GM10248 (cell line): ENCODE measurements at regions not wholly inside any gene's neighbourhood (a gene's known extent, or its start where the extent isn't known, plus 50 kb on each side); places are given as distances from the start of the nearest gene placed in this dataset.

Experiments used
- CTCF ChIA-PET: fragments of 300-600 bp; sonication (Branson Sonifier 250); formaldehyde crosslinking; extraction: SDS; loops from one replicate; lab custom pipeline; 2021; ENCODE audit warnings: antibody characterized with exemption; lab: Yijun Ruan, JAX
- POLR2A ChIA-PET: fragments of 350-650 bp; sonication (Branson Sonifier 250); formaldehyde crosslinking; extraction: SDS; loops from one replicate; lab custom pipeline; 2020; ENCODE audit warnings: antibody characterized with exemption; lab: Yijun Ruan, JAX
- DNase-seq: peaks from one replicate; pipeline ENCODE4 v3.0.0; 2012; ENCODE audit errors: extremely low spot score
- TF ChIP-seq, protein P1 (sequence below): IDR thresholded peaks from 2 replicates; pipeline ENCODE4 v1.5.1; 2012; ENCODE audit warnings: mild to moderate bottlenecking, low read depth; ENCODE audit errors: extremely low read depth, missing control alignments, control extremely low read depth

DNA sequence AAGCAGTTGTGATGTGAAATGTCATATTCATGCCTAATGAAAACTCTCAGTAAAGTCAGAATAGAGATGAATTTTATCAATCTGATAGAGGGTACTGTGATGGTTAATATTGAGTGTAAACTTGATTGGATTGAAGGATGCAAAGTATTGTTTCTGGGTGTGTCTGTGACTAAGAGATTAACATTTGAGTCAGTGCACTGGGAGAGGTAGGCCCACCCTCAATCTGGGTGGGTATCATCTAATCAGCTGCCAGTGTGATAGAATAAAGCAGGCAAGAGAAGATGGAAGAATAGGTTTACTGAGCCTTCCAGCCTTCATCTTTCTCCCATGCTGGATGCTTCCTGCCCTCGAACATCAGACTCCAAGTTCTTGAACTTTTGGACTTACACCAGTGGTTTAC, 124.3 kb downstream of the CENPW start:
- ChIA-PET CTCF (no interaction called here), POLR2A (no interaction called here)
- TF ChIP-seq, protein P1, sequence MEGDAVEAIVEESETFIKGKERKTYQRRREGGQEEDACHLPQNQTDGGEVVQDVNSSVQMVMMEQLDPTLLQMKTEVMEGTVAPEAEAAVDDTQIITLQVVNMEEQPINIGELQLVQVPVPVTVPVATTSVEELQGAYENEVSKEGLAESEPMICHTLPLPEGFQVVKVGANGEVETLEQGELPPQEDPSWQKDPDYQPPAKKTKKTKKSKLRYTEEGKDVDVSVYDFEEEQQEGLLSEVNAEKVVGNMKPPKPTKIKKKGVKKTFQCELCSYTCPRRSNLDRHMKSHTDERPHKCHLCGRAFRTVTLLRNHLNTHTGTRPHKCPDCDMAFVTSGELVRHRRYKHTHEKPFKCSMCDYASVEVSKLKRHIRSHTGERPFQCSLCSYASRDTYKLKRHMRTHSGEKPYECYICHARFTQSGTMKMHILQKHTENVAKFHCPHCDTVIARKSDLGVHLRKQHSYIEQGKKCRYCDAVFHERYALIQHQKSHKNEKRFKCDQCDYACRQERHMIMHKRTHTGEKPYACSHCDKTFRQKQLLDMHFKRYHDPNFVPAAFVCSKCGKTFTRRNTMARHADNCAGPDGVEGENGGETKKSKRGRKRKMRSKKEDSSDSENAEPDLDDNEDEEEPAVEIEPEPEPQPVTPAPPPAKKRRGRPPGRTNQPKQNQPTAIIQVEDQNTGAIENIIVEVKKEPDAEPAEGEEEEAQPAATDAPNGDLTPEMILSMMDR, result no peak
- no peak for DNase-seq

DNA sequence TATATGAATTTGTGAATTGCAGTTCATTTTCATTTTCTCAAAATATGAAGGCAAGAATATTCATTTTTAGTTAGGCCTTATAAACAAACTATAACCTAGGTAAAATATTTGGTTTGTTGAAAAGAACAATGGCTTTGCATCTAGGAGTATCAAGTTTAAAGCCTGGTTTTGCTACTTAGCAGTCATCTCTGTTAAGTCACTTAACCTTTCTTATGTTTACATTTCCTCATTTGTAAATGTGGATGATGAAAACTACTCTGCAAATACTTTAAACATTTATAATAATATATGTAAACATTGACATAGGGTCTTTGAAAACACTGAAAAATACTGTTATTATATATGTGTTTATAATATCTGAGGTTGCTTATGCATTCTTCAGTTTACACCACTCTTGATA, 135.5 kb downstream of the CENPW start:
- TF ChIP-seq, protein P1, result no peak
- CTCF ChIA-PET, result interaction anchor here (1.2 kb wide), 1 partner anchor 14 kb away, joined by 3 read pairs; no protein-coding TSS in a partner anchor
- no peak for DNase-seq
- POLR2A ChIA-PET, result no interaction called here

DNA sequence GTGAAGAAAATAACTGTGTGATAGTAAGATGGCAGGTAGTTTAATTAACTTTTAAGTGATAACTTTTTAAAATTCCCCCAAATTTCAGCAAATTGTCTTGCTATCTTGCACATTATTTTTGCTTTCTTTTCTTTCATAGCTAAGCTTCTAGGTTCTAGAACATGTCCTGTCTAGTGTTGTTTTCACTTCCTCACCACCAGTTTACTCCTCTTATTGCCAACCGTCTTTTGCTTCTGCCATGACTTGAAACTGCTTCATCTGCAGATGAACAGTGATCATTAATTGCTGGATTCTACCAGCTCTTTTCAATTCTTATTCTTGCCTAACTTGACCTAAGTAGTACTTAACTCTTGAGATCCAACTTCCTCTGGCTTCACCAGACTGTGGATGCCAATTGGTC, 137.8 kb downstream of the CENPW start:
- TF ChIP-seq, protein P1, result no peak
- POLR2A ChIA-PET, result no interaction called here
- CTCF ChIA-PET, result interaction anchor here (1.1 kb wide), 1 partner anchor 24 kb away, joined by 3 read pairs; no protein-coding TSS in a partner anchor
- no peak for DNase-seq

DNA sequence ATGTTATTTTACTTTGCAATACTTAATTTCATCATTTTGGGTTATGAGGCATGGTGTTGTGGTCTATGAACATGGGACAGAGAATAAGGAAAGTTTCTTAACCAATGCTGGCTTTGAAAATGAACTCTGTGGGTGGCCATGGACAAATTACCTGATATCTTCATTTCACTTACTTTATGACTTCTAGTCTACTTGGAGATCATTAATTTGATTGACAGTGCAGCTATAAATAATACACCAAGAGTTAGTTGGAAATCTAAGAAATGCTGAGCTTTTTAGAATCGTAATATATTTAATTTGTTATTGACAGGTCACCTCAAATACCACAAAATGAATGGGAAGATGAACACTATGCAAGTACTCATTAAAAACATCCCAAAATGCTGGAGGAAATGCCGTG, 140.4 kb downstream of the CENPW start:
- TF ChIP-seq, protein P1, result no peak
- ChIA-PET CTCF (interaction anchor here (0.8 kb wide), 1 partner anchor 29 kb away, joined by 3 read pairs; no protein-coding TSS in a partner anchor), POLR2A (no interaction called here)
- no peak for DNase-seq

DNA sequence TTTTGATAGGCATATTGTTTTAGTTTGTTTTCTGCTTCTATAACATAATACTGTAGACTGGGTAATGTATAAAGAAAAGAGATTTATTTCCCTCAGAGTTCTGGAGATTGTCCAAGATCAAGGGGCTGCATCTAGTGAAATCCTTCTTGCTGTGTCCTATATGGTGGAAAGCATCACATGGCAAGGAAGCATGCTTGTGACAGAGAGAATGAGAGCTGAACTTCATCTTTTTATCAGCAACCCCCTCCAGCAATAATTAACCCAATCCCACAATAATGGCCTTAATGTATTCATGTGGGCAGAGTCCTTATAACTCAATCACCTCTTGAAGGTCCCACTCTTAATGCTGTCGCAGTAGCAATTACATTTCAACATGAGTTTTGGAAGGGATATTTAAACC, 141.4 kb downstream of the CENPW start:
- ChIA-PET POLR2A (no interaction called here), CTCF (interaction anchor here (0.8 kb wide), 1 partner anchor 28 kb away, joined by 3 read pairs; no protein-coding TSS in a partner anchor)
- DNase-seq, result no peak
- TF ChIP-seq, protein P1, result no peak

DNA sequence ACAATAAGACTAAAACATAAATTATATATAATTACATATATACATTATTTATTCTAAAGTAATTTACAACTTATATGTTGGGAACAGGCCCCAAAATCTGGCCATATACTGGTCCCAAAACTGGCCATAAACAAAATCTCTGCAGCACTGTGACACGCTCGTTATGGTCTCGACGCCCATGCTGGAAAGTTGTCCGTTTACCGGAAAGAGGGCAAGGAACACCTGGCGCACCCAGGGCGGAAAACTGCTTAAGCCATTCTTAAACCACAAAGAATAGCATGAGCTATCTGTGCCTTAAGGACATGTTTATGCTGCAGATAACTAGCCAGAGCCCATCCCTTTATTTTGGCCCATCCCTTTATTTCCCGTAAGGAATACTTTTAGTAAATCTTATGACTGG, 164.9 kb downstream of the CENPW start:
- TF ChIP-seq, protein P1, result no peak
- POLR2A ChIA-PET, result no interaction called here
- CTCF ChIA-PET, result no interaction called here
- no peak for DNase-seq
